Stimulated activated CD8-positive, alpha-beta memory T cell treated with anti-CD3 and anti-CD28 coated beads, Interleukin-12 subunit alpha, Interleukin-12 subunit beta, amount 100 ng/mL, for 1 hour (primary cell): ENCODE measurements at regions not wholly inside any gene's neighbourhood (a gene's known extent, or its start where the extent isn't known, plus 50 kb on each side); places are given as distances from the start of the nearest gene placed in this dataset.
A peak's percentile ranks its signal among the peaks of the same experiment; 100 is the strongest.

Experiments used
- DNase-seq: peaks from one replicate; pipeline ENCODE4 v3.0.0-alpha.2; 2020; ENCODE audit warnings: low read depth

DNA sequence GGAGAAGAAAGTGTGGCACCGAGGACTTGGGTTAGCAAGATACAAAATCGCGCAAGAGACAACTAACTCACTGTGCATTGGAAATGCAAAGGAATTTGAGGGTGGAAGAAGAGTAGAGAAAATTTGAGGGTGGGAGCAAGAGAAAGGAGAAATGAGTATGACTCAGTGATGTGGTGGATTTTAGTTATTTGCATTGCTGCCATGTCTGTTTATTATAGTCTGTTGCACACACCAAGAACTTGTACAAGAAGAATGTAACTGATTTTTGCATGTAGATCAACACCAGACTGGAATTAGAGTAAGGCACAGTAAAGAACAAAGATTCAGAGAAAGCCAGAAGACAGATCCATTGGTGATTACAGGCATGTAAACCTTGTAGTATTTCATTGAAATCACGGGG is 71.6 kb upstream of the SMIM36 start:
- no peak for DNase-seq

DNA sequence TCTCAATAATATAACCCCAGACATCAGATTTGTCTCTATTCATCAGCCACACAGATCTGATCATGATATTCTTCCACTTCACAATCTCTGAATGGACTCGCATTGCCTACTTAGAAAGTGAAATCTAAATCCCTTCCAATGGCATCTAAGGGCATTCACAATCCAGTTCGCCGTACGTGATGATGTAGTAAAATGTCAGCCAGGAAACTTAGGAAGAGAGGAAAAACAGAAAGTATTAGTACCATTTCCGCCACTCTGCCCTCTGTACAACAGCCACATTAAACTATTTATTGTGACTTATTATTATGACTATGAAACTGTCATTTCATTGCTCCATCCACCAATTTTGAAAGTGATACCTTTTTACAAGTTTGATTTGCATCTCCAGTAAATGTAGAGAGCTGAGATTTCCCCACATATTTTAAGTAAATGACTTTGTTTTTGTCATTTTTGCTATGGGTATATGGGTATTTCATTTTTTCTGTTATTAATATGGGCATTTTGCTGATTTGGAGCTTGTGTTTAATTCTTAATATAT is 69.4 kb upstream of the SMIM36 start:
- DNase-seq, result no peak

DNA sequence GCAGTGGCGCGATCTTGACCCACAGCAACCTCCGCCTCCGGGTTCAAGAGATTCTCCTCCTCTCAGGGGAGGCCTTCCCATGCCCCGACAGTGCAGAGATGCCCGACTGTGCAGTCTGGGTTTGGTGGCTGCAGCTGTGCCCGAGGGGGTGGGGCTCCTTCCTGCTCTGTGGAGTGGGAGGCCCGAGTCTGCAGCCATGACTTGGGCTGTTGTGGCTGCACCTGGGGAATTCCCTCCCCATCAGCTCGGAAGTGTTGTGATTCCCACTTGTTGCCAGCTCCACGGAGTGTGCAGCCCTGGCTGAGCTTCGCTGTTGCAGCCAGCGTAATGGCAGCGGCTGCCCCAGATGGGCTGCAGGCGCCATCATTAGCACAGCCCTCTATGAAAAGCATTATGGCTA is 66.4 kb upstream of the SMIM36 start:
- no peak for DNase-seq

DNA sequence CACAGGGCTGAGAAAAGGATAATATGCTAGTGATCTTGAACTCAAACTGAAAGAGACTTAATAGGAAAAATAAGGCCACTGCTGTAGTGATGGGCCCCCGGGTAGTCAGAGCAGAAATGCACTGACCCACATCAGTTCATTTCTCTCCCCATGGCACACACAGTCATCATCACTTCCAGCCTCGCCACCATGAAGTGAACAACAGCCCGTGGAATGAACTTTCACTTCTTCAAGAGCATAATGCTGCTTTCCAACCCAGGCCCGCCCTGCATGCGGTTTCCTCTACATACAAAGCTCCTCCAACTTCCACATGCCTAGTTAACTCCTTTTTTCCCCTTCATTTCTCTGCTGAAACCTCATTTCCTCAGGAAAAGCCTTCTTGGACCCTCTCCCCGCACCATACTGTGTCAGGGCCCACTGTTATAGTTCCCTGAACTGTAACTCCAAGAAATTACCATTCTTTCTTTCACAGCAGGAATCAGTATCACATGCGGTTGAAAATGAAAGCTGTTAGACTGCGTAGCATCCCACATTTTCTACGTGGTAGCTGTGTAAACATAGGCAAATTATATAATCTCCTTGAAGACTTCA is 65.8 kb upstream of the SMIM36 start:
- DNase-seq, result peak; percentile 6

DNA sequence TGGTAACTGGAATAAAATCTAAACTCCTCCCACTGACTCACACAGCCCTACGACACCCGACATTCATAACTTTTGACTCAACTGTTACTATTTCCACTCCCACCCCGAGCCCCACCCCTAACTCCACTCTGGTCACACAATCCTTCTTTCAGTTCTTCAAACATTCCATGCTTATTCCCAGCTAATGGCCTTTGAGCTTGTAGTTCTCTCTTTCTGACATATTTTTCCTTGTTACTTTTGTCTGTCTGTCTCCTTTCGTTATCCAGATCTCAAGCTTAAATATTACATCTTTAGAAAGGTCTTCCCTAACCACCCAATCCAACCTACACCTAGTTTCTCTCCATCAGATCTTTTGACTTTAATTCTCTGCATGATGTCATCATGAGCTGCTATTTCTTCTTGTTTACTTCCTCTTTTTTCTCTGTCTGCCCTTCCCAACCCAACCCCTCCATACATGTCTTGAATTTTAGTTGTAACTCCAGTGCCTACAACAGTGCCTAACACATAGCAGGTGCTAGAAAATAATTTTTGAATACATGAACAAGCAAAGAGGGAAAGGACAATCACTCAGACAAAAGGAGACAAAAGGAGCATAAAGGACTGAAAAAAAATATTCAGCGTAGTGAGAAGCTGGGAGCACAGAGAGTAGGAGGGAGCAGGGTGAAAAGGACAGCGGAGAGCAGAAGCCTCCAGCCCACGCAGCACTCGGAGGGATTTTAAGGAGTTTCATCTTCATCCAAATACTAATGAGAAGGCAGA is 65.2 kb upstream of the SMIM36 start:
- DNase-seq, result no peak

DNA sequence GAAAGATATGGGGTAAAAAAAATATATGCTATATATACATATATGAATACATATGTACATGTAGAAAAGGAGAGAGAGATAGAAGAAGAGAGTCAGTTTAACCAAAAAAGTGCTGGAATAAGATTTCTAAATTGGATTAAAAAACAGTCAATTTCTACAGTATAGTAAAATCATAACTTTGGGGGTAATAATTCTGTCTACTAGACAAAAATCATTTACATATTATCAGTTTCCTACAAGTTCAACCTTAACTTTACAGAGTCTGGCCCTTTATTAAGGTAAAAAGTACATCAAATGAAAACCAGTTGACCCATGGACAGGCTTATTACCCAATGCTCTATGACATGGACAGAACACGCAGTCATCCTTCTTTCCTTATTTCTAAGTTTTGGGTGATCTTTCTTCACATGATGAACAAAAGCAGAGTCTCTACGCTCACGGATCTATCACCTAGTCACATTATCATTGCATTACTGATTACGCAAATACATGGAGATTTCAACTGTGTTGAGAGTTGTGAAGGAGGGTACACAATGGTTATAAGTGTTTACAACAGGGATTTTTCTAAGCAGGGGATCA is 63.9 kb upstream of the SMIM36 start:
- DNase-seq, result no peak

DNA sequence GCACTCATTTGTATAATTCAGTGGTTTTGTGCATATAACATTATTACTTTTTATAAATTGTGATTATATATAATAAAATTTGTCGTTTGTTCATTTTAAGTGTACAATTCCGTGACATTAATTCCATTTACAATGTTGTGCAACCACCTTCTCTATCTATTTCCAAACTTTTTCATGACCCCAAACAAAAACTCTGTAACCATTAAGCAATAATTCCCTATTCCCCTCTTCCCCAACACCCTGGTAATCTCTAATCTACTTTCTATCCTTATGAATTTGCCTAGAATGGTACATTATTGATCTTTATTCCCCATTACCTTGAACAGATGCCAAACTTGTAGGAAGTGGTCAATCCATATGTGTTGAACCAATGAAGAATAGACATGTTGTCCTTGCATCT is 61.3 kb upstream of the SMIM36 start:
- DNase-seq, result no peak

DNA sequence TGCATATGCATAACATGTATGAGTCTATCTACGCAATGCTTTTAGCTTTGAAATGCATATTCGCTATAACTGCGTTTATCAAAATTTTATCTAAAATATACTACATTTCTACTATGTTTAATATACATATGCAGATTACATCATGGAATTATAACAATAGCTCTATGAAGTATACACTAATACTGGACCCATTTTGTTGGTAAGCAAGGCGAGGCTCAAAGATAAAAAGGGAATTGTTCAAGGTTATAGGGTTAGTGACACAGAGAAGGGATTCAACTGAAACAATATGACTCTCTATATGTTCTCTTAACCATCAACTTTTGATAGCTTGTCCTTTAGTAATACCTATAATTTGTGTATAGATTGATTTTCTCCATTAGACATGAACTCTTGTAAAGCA is 60.9 kb upstream of the SMIM36 start:
- DNase-seq, result no peak

DNA sequence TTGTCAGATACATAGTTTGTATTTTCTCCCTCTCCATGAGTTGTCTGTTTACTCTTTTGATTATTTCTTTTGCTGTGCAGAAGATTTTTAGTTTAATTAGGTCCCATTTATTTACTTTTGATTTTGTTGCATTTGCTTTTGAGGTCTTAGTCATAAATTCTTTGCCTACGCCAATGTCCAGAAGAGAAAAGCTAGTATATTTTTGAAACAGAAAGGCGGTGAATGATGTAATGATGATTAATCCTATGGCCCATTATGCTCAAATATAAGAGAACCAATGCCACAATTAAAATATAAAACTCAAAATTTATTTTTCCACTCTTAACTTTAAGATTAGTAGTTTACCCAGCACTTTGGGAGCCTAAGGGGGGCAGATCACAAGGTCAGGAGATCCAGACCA is 59.8 kb upstream of the SMIM36 start:
- no peak for DNase-seq

DNA sequence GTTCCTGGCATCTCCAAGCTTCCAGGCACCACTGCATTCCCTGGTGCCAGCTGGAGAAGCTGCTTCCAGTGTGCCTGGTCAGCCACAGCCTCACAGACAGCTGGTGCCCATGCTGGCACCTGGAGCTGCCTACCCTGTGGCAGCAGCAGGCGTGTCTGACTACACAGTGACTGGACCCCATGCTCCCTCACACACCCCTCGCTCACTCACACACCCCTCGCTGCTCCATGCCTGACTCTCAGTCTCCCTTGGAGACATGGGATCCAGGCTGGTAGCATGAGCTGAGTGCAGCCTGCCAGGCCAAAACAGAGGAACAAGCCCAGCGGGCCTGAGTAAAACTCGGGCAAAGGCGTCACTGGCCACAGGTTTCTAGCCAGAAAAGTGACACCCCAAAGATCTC is 59.1 kb upstream of the SMIM36 start:
- DNase-seq, result no peak

DNA sequence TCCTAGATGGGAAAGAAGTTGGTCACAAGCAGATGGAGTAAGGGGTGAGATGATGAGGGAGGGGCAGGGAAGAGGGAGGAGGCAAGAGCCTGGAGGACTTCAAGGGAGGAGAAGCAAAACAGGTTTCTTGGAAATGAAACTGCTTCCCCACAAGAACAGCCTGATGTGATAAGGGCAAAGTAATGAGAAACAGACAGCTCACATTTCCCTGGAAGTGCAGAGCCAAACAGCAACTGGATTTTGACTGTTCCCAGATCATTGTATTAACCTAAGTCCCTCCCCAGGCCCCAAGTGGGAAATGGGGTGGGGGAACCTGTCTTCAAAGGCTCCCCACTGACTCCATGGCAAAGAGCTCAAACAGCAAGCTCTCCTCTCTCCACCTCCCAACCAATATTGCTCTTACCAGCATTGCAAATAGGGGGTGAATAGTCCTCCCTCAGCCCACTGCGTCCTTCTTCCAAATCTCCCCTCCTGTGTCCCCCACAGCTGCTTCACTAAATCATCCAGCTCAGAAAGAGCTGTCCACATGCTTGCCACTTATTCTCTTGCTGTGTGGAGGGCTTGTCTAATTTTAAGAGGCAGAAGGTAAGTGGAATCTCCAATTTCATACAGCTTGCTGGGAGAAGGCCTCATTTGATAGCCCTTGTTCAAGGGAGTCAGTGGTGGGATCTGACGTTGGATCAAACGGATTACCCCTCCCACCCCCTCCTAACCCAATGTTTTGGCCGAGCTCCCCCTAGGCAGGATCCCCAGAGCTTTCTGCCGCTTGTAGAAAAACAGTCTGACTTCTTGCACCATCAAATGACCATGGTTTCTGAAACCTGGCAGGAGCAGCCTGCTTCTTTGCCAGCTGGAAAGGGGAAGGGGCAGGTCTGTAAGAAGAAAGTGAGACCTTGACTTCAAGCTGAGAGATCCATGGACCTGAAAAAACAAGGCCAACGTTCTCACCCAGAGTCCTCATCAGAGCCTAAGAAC is 56.3 kb upstream of the SMIM36 start:
- DNase-seq, result no peak

DNA sequence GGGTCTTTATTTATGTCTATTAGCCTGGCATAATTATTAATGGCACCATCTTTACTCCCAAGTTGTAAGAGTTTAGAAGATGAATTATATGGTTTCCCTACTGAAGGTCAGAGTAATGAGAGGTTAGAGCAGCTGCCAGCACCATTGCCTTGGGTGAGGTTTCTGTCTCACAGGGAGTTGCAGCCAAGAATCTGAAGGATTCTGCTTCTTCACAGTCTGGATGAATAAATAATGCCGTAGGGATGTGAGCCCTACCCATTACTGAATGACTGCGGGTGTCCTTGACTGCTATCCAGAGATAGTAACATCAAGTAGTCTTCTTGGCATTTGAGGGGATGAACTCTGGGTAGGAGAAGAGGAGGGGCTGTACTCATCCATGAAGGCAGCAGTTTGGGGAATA is 52.8 kb upstream of the SMIM36 start:
- DNase-seq, result no peak

DNA sequence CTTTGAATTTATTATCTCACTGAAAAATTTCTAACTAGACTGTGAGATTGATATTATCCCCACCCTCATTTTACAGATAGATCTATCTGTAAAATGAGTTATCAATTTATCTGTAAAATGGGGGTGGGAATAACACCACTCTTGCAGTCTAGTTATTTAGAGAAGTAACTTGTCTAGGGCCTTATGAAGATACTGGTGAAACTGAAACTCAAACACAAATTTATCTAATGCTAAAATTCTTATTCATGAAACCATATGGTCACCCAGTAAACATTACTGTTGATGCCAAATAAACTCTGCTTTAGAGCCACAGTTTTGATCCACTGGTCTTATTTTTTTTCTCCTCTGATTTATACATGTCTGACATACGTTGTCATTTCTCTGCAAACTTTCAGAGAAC is 52.1 kb upstream of the SMIM36 start:
- no peak for DNase-seq

DNA sequence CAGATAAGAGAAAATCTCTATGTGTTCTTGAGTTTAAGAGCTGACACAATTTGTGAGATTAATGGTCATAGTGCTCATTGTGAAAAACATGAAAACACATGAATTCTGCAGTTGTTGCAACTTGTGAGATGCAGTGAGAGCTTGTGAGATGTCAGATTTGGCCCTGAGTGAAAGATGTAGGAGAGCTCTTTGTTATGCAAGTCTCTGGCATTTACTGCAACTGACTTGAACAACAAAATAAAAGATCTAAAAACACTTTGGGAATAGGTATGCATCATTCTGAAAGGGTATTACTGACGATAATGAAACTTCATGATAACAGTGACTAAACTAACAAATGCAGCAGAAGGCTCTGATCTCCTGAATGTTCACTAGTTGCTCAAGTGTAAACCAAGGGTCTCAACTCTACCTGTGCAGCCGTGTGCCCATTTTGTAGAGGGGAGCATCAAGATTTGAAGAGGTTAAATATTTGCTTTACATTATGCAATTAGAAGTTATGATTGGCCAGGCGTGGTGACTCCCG is 50.8 kb upstream of the SMIM36 start:
- DNase-seq, result no peak

DNA sequence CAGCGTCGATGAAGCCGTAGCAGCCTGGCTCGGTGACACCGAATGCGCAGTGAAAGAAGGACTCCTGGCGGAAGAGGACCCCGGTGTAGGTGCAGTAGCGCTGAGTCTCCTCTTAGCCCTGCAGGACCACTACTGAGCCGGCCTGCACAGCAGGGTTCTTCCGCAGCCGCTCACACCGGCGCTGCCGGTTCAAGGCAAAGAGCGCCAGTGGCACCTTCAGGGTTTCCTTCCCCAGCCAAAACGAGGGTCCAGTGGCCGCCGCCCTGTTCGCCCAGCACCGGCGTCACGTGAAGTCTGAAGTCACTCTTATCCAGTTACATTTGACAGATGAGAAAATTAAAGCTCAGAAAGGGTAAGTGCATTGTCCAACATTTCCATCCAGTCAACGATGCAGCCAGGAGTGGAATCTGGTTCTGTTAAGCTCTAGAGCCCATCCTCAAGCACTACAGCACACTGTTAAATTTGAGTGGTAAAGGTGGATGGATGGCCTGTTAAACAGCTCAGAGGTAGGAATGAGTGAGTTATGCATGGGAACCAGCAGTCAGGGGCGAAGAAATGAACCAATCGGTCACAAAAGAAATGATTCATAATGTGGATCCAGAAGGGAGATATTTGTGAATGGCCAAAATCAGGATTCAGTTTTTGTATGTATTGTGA is 50.2 kb upstream of the SMIM36 start:
- no peak for DNase-seq
